Fibroblast of skin of scalp (primary cell): ENCODE measurements at regions not wholly inside any gene's neighbourhood (a gene's known extent, or its start where the extent isn't known, plus 50 kb on each side); places are given as distances from the start of the nearest gene placed in this dataset.

Experiments
- DNase-seq: peaks from one replicate; pipeline ENCODE4 v3.0.0-alpha.2; 2013

- DNase-seq, result no peak
Observed at GRCh38 chr2:78614726-78615125, 410.8 kb upstream of the REG3G start.

- DNase-seq, result no peak
Observed at GRCh38 chr2:78615956-78616355, 409.5 kb upstream of the REG3G start.

GRCh38 chr2:78634425-78634824, 391.1 kb upstream of the REG3G start:
- DNase-seq, result no peak

GRCh38 chr2:78644854-78645253, 380.6 kb upstream of the REG3G start:
- no peak for DNase-seq

GRCh38 chr2:78646533-78647364, 378.8 kb upstream of the REG3G start:
- DNase-seq, result no peak

GRCh38 chr2:78648558-78648957, 376.9 kb upstream of the REG3G start:
- DNase-seq, result no peak

- no peak for DNase-seq
Observed at GRCh38 chr2:78654941-78655340, 370.6 kb upstream of the REG3G start.

- DNase-seq, result no peak
Observed at GRCh38 chr2:78676921-78677696, 348.4 kb upstream of the REG3G start.

GRCh38 chr2:78677774-78678173, 347.7 kb upstream of the REG3G start:
- no peak for DNase-seq

- no peak for DNase-seq
Observed at GRCh38 chr2:78681386-78681785, 344.1 kb upstream of the REG3G start.

- no peak for DNase-seq
Observed at GRCh38 chr2:78682781-78683180, 342.7 kb upstream of the REG3G start.

- DNase-seq, result no peak
Observed at GRCh38 chr2:78686625-78687153, 338.8 kb upstream of the REG3G start.

- no peak for DNase-seq
Observed at GRCh38 chr2:78699696-78700095, 325.8 kb upstream of the REG3G start.

- DNase-seq, result no peak
Observed at GRCh38 chr2:78701546-78701945, 324.0 kb upstream of the REG3G start.

GRCh38 chr2:78707776-78708386, 317.6 kb upstream of the REG3G start:
- DNase-seq, result no peak

GRCh38 chr2:78710632-78711375, 314.7 kb upstream of the REG3G start:
- no peak for DNase-seq

GRCh38 chr2:78715293-78715692, 310.2 kb upstream of the REG3G start:
- no peak for DNase-seq

- DNase-seq, result peak; percentile 15
Observed at GRCh38 chr2:78718024-78718423, 307.5 kb upstream of the REG3G start.

- DNase-seq, result peak; percentile 48
Observed at GRCh38 chr2:78718473-78718872, 307.0 kb upstream of the REG3G start.

GRCh38 chr2:78721355-78722033, 304.0 kb upstream of the REG3G start:
- DNase-seq, result no peak

GRCh38 chr2:78734221-78734620, 291.3 kb upstream of the REG3G start:
- no peak for DNase-seq

- DNase-seq, result no peak
Observed at GRCh38 chr2:78739282-78739681, 286.2 kb upstream of the REG3G start.
